GM12878 (cell line): ENCODE measurements at regions not wholly inside any gene's neighbourhood (a gene's known extent, or its start where the extent isn't known, plus 50 kb on each side); places are given as distances from the start of the nearest gene placed in this dataset.

Experiments
- ATAC-seq: fragments of 200-7000 bp; cut with Tn5 transposase; 3 replicates; pipeline ENCODE4 v1.9.1; 2020; ENCODE audit warnings: mild to moderate bottlenecking, moderate library complexity
- BruUV-seq: library from RNA; stranded (reverse); fragments of 400-500 nt; replicated peaks from 2 replicates; lab custom pipeline; 2021; lab: Mats Ljungman, UMichigan
- CTCF ChIA-PET: fragments of 300-600 bp; sonication (Branson Sonifier 250); formaldehyde crosslinking; extraction: SDS; loops from one replicate; lab custom pipeline; 2021; ENCODE audit warnings: inconsistent platforms; lab: Yijun Ruan, JAX
- POLR2A ChIA-PET: fragments of 350-600 bp; formaldehyde crosslinking; extraction: SDS; loops from one replicate; lab custom pipeline; 2021; ENCODE audit warnings: inconsistent platforms; lab: Charles Lee
- RAD21 ChIA-PET: fragments of 300-600 bp; sonication (Branson Sonifier 250); formaldehyde crosslinking; loops from one replicate; lab custom pipeline; 2023; ENCODE audit warnings: antibody characterized with exemption; ENCODE audit not compliant: unreplicated experiment; lab: Charles Lee
- SMC1A ChIA-PET: fragments of 300-600 bp; sonication (Branson Sonifier 250); formaldehyde crosslinking; loops from one replicate; lab custom pipeline; 2023; ENCODE audit not compliant: unreplicated experiment, uncharacterized antibody; lab: Charles Lee
- DNase-seq: peaks from one replicate; pipeline ENCODE4 v3.0.0-alpha.2; 2011; ENCODE audit warnings: low read depth, low spot score
- FAIRE-seq: peaks from 3 replicates; lab custom pipeline; 2011; peaks lifted over from hg19 to GRCh38; lab: Jason Lieb, UNC
- H2AFZ ChIP-seq: 2 replicates; pipeline ENCODE4 v1.6.0; 2011; ENCODE audit warnings: low read depth, low read length, control low read depth; ENCODE audit not compliant: control insufficient read depth
- H3K27ac ChIP-seq: 2 replicates; pipeline ENCODE4 v1.5.1; 2011; ENCODE audit warnings: control low read depth; ENCODE audit not compliant: control insufficient read depth, insufficient read depth
- H3K27me3 ChIP-seq, 2 experiments: replicated peaks in 1 of 2; 2 replicates each; pipeline versions ENCODE4 v1.6.0 to v1.6.1; 2011; ENCODE audit warnings: low read length in 1 of 2; ENCODE audit not compliant: control insufficient read depth in 2 of 2, insufficient read depth in 2 of 2
- H3K36me3 ChIP-seq, 2 experiments: 2 replicates each; pipeline ENCODE4 v1.5.1; 2011; ENCODE audit warnings: low read length in 1 of 2; ENCODE audit not compliant: control insufficient read depth in 2 of 2, insufficient read depth in 2 of 2
- H3K4me1 ChIP-seq: 2 replicates; pipeline ENCODE4 v1.6.1; 2011; ENCODE audit warnings: mild to moderate bottlenecking, low read length, moderate library complexity, mixed read lengths; ENCODE audit not compliant: control insufficient read depth, insufficient read depth
- H3K4me2 ChIP-seq: 2 replicates; pipeline ENCODE4 v1.6.0; 2011; ENCODE audit warnings: control low read depth; ENCODE audit not compliant: control insufficient read depth, insufficient read depth
- H3K4me3 ChIP-seq: fragments of 200-600 bp; sonication (generic); 2 replicates; pipeline ENCODE4 v1.5.1; 2016
- H3K79me2 ChIP-seq: 2 replicates; pipeline ENCODE4 v1.6.0; 2011; ENCODE audit warnings: low read length; ENCODE audit not compliant: control insufficient read depth, insufficient read depth
- H3K9ac ChIP-seq: 2 replicates; pipeline ENCODE4 v1.8.0; 2011; ENCODE audit warnings: low read length, control low read depth, mixed read lengths; ENCODE audit not compliant: control insufficient read depth, insufficient read depth
- H3K9me3 ChIP-seq: replicated peaks from 3 replicates; pipeline ENCODE4 v1.5.1; 2011; ENCODE audit warnings: mild to moderate bottlenecking, low read length; ENCODE audit not compliant: control insufficient read depth, insufficient read depth
- H4K20me1 ChIP-seq: 2 replicates; pipeline ENCODE4 v1.6.0; 2011; ENCODE audit not compliant: control insufficient read depth, insufficient read depth
- CREM ChIP-seq: IDR thresholded peaks from 2 replicates; pipeline ENCODE4 v1.6.1; 2014; ENCODE audit warnings: antibody characterized with exemption, low read depth
- HDAC2 ChIP-seq: fragments of 200-600 bp; sonication (generic); IDR thresholded peaks from 2 replicates; pipeline ENCODE4 v1.6.1; 2017
- IKZF2 ChIP-seq, 2 experiments: fragments of 450-650 bp; IDR thresholded peaks; 2 replicates each; pipeline ENCODE4 v1.6.1; 2017; ENCODE audit warnings: mild to moderate bottlenecking in 2 of 2, moderate library complexity in 2 of 2
- NFIC ChIP-seq: IDR thresholded peaks from 2 replicates; pipeline ENCODE4 v1.6.1; 2012; ENCODE audit warnings: low read depth, mild to moderate bottlenecking, inconsistent platforms, low read length, moderate library complexity
- NFYA ChIP-seq: IDR thresholded peaks from 2 replicates; pipeline ENCODE4 v1.6.1; 2011; ENCODE audit warnings: low read depth, mild to moderate bottlenecking, low read length, improper control_type of control experiment, borderline replicate concordance
- POU2F2 ChIP-seq: IDR thresholded peaks from 3 replicates; pipeline ENCODE4 v1.6.1; 2011; ENCODE audit warnings: low read depth, mild to moderate bottlenecking, low read length, borderline replicate concordance
- RAD21 ChIP-seq: IDR thresholded peaks from 2 replicates; pipeline ENCODE4 v1.6.1; 2011; ENCODE audit warnings: mild to moderate bottlenecking, low read depth, low read length, moderate library complexity; ENCODE audit not compliant: insufficient read depth
- RELA ChIP-seq: fragments of 450-650 bp; IDR thresholded peaks from 2 replicates; pipeline ENCODE4 v1.8.0; 2014; ENCODE audit warnings: borderline replicate concordance; ENCODE audit not compliant: partially characterized antibody
- SREBF1 ChIP-seq: IDR thresholded peaks from 2 replicates; pipeline ENCODE4 v1.6.1; 2012; ENCODE audit warnings: mild to moderate bottlenecking, low read length
- STAT3 ChIP-seq: IDR thresholded peaks from 2 replicates; pipeline ENCODE4 v1.6.1; 2011; ENCODE audit warnings: low read depth, low read length, improper control_type of control experiment
- in situ Hi-C: fragments of 300-500 bp; cut with MboI; formaldehyde crosslinking; loops from 9 replicates; pipeline ENCODE4 v1.14.3; 2018; ENCODE audit warnings: mixed read lengths
- intact Hi-C: fragments of 100-400 bp; cut with micrococcal nuclease; formaldehyde crosslinking; loops from one replicate; pipeline ENCODE4 v1.14.2; 2022; ENCODE audit not compliant: unreplicated experiment
- TF ChIP-seq, protein P1 (sequence below): IDR thresholded peaks from 2 replicates; pipeline ENCODE4 v1.6.1; 2012; ENCODE audit warnings: low read depth, low read length, improper control_type of control experiment

DNA sequence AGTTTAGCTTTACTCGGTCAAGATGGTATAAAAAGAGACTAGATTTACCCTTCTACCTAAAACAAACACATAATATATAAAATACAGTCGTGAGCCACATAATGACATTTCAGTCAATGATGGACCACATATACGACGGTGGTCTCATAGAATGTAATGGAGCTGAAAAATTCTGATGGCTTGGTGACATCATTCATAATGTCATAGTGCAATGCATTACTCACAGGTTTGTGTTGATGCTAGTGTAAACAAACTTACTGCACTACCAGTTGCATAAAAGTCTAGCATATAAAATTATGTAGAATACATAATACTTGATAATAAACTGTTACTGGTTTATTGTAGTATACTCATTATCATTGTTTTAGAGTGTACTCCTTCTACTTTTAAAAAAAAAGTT is 115.9 kb upstream of the GDNF start (continued):
- no peak for TF ChIP-seq CREM
- TF ChIP-seq, protein P1, sequence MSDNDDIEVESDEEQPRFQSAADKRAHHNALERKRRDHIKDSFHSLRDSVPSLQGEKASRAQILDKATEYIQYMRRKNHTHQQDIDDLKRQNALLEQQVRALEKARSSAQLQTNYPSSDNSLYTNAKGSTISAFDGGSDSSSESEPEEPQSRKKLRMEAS, result no peak

DNA sequence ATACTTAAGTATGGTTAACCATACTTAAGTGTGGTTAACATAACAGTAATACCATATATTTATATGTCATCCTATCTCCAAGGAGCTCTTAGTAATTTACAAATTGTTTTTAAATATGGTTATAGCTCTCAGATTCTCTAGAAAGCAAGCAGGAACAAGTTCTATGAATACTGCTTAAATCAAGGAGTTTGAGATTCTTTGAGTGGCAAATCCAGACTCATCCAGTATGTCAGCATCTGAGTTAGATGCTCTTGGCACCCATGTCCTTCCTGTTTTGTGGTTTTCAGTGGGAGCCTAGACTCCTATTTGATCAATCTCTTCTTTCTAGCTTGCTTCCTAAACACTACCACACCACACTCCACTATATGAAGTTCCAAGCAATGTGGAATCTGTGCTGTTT is 114.7 kb upstream of the GDNF start:
- SMC1A ChIA-PET, result no interaction called here
- FAIRE-seq (no peak), ATAC-seq (no peak)

More for the DNA sequence above, 114.7 kb upstream of the GDNF start:
- Histone ChIP-seq H3K9me3 (peaks cover 4% of the 10 kb centered on the region; the same call in 1 of the 3 replicates), H4K20me1 (no peaks in the 10 kb centered on the region), H3K4me1 (no peaks in the 10 kb centered on the region), H3K79me2 (no peaks in the 10 kb centered on the region), H3K9ac (no peak overlapping the region), H2AFZ (no peak overlapping the region), H3K27ac (no peak overlapping the region), H3K4me3 (no peak overlapping the region), H3K27me3 (no peaks in the 10 kb centered on the region), H3K36me3 (no peaks in the 10 kb centered on the region), H3K4me2 (no peak overlapping the region)
- no TSS peak for BruUV-seq
- intact Hi-C loops (no loop called here), in situ Hi-C loops (no loop called here)
- POLR2A ChIA-PET, result no interaction called here
- RAD21 ChIA-PET, result no interaction called here
- DNase-seq, result no peak
- CTCF ChIA-PET, result interaction anchor here (0.9 kb wide), 1 partner anchor 404 kb away, joined by 4 read pairs; no protein-coding TSS in a partner anchor
- TF ChIP-seq SREBF1 (no peak), POU2F2 (no peak), RAD21 (no peak), NFIC (no peak), RELA (no peak), STAT3 (no peak), HDAC2 (no peak), IKZF2 (IDR thresholded peaks at IDR 0.05) (no peak), NFYA (no peak)
